UCSD-AML1 (cell line): ENCODE measurements at regions not wholly inside any gene's neighbourhood (a gene's known extent, or its start where the extent isn't known, plus 50 kb on each side); places are given as distances from the start of the nearest gene placed in this dataset.
"Not testable (repeated sequence)": the region's sequence is repeated elsewhere in the genome, so short reads cannot be mapped to it uniquely, and the experiment has no call there.

Source experiments
- DNase-seq: peaks from one replicate; lab custom pipeline; 2025; ENCODE audit not compliant: unreplicated experiment; lab: John Stamatoyannopoulos, UW

GRCh38 chr4:15333692-15334633 lies 93.9 kb upstream of the C1QTNF7 start:
- no peak for DNase-seq

DNA sequence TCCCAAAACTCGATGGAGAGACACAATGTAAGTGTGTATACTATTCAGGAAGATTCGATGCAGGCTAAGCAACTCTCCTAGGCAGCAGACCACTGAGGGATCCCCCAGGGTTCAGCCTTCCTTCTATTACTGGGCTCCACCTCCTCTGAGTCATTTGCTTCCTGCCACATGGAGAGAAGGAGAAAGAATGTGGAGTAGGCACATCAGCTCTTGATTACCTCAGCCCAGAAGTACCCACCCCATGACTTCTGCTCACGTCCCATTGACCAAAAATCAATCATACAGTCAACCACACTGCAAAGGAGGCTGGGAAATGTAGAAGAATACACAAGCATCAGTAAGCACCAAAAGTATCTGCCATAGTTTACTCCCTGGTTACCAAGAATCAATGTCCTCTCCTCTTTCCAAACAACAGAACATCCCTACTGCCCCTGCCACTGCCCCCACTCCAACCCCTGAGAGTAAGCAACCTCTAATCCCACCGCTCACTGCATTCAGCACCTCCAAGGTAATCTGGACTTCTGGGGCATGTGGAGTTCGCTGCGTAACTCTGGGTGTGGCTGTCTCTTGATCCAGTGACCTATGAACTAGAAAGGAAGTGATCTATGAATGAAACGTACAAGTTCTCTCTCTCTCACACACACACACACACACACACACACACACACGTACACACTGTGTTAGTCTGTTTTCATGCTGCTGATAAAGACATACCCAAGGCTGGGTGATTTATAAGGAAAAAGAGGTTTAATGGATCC lies 91.2 kb upstream of the C1QTNF7 start:
- no peak for DNase-seq

DNA sequence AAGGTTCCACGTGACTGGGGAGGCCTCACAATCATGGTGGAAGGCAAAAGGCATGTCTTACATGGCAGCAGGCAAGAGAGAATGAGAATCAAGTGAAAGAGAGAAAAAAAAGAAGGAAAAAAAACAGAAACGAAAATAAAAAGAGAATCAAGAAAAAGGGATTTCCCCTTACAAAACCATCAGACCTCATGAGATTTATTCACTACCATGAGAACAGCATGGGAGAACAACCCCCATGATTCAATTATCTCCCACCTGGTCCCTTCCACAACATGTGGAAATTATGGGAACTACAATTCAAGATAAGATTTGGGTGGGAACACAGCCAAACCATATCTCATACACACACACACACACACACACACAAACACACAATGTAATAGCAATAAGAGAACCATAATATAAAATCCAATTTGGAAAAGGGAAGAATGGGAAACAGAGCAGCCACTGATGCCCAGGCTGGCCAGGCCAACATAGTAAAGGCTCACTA lies 90.6 kb upstream of the C1QTNF7 start:
- DNase-seq = not testable (repeated sequence)

DNA sequence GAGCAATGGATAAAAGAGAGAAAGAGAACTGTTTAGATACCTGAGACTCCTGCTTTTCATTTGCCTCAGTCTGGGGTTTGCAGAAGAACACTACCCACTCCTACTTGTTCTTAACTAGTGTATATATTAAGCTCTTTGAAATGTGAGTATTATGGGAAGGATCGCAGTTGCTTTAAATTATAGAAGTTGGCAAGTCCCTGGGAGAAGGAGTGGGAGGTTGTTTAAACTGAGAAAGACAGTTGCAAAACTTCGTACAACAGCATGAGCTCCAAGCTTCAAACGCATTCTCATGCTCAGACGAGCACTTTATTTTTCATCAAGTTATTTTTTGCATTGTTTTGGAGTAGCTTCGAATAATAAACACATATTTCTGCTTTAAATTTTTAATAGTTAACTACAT lies 88.1 kb upstream of the C1QTNF7 start:
- DNase-seq = no peak

DNA sequence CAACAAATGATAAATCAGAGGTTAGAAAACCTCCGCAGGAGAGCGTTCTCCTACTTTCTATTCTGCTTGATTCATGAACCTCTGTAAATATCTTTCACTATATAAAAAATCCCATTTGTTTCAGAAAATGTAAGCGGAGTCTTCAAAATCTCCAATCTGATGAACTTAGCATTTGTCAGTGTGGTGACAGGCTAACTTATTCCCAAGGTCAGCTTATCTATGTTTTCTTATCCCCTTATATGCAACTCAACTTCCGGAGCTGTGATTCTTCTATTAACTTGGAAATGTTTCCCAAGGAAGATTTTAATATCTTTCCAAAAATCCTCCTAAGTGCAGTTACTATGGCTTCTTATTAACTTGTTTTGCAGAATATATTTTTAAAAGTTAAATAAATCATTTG lies 87.5 kb upstream of the C1QTNF7 start:
- DNase-seq = no peak

DNA sequence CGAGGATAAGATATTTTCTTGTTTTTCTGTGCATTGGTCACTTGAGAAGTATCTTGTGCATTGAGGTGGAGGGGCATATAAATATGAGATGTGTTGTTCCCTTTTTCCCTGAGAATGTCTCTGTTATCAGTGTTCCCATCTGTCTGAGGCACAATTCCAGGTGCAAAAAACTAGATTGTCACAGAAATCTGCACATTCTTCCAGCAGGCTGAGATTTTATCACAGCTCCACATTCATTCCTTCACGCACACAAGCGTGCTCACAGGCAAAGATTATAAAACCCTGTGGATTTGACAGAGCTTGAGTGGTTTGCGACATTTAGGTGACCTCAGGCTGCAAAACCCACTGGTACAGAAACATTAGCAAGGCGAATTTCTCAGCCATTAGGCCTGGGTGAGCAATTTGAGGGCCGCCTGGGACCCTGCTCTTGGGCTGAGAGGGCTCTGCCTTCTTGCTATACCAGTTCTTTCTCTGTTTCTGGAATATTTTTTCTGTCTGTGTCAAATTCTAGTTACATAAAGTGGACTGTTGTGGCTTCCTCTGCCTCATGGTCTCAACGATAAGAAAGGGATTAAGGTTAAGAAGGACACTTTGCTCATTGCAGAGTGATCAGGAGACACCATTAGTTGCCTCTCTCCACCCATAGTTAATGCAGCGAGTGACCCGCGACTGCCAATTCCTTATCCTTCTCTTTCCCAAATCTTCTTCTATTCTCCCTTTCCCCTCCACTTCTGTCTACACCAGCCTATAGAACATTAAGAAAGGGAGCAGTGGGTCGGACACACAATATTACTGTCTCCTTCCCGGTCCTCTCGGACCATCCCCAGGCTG lies 86.7 kb upstream of the C1QTNF7 start:
- DNase-seq = no peak

- no peak for DNase-seq
Observed at GRCh38 chr4:15341733-15342300, 86.0 kb upstream of the C1QTNF7 start.

GRCh38 chr4:15343000-15343399 lies 84.8 kb upstream of the C1QTNF7 start:
- no peak for DNase-seq

DNA sequence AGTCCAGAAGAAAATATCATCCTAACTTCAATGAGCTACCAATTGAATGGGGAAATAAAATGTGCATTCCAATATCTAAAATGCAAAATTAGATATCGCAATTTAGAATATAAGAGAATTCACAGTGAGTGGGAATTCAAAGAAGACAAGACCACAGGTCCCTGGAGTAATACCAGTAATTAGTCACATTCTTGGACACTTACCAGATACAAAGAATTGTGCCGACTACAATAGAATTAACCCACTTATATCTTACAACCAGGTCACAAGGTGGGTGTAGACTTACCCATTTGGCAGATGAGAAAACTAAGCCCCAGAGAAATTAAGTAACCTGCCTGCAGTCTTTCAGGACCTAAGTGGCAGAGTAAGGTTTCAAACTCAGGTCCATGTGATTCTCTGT lies 84.3 kb upstream of the C1QTNF7 start:
- no peak for DNase-seq

DNA sequence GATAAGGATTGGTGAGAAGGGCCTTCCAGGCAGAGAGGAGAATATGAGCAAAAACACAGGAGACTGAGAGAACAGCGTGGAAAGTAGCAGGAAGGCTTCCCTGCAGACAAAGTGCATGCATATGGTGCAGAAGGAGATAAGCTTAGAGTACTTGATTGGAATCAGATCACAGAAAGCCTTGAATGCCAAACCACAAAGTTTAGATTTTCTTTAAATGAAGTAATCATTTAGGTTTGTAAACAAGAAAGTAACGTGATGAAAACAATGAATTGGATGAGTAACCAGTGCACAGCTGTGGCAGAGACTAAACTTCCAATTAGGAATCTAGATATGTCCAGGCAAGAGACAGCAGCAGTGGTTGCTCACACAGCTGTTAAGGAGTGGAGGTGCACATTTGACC lies 83.8 kb upstream of the C1QTNF7 start:
- no peak for DNase-seq

DNA sequence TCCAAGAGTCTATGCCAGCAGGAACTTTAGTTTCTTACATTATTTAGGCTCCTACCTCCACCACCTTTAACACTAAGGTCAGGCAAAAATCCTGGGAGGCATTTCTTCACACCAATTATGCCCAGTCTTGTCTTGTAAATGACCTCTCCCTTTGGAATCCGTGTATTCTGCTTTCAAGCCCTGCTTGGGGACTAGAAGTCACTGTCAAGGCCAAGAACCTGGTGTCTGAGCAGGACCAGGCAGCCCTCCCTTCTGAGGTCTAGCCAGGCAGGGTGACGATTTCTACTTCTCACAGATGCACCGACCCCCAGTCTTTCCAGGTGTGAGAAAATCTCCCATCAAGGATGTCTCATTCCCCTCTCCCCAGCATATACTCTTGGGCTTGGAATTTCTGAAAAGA lies 82.7 kb upstream of the C1QTNF7 start:
- DNase-seq = no peak

GRCh38 chr4:15348236-15348635 lies 79.6 kb upstream of the C1QTNF7 start:
- DNase-seq = no peak

DNA sequence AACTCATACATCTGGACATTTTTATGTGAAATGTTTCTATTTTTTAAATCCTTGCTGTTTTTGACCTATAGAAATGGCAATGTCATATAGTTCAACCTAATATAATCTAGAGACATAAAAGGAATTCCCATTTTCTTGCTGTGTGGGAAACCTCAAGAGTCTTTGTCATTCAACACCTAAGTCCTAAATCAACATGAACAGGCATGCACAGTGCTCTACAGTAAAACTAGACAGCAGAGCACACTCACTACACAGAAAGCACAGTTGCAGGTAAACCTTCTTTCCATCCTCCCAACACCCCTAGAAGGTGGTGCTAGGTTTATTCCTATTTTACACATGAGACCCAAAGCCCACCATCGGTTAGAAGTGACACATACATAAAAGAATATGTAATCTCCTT lies 79.1 kb upstream of the C1QTNF7 start:
- no peak for DNase-seq

DNA sequence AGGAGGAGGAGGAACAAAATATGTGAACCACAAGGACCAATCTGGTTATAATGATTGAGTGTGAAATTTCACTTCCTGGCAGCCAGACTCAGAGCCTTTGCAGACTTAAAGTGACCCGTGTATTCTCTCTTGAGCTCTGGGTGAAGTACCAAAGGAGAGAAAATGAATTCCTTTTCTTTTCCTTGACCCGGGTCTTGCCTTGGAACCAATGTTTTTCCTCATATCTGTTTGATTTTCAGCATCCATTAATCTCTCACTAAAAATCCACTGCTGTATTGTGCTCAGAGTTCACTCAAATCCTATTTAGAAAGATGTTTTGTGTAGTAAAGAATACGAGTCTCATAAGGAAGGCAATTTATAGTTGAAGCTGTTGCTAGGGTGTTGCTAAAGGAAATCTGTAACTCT lies 78.3 kb upstream of the C1QTNF7 start:
- no peak for DNase-seq

GRCh38 chr4:15349965-15350364 lies 77.9 kb upstream of the C1QTNF7 start:
- no peak for DNase-seq

- no peak for DNase-seq
Observed at GRCh38 chr4:15352524-15352923, 75.3 kb upstream of the C1QTNF7 start.

DNA sequence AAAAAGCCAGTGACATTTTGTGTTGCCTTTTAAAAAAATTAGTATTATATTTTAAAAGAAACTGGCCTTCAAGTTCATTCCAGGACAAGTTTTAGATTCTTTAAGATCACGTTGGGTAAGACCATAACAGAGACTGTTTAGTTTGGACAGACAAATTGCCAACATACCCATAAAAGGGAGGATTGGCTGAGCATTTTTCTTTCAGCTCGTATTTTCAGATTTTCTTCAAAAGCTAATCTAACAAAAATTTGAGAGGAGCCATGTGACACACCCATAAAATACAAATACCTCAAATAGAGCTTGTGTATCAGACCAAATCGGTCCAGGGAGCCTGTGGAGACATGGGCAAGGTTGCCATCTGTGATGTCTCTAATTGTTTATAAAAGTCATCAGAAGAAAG lies 74.6 kb upstream of the C1QTNF7 start:
- no peak for DNase-seq

DNA sequence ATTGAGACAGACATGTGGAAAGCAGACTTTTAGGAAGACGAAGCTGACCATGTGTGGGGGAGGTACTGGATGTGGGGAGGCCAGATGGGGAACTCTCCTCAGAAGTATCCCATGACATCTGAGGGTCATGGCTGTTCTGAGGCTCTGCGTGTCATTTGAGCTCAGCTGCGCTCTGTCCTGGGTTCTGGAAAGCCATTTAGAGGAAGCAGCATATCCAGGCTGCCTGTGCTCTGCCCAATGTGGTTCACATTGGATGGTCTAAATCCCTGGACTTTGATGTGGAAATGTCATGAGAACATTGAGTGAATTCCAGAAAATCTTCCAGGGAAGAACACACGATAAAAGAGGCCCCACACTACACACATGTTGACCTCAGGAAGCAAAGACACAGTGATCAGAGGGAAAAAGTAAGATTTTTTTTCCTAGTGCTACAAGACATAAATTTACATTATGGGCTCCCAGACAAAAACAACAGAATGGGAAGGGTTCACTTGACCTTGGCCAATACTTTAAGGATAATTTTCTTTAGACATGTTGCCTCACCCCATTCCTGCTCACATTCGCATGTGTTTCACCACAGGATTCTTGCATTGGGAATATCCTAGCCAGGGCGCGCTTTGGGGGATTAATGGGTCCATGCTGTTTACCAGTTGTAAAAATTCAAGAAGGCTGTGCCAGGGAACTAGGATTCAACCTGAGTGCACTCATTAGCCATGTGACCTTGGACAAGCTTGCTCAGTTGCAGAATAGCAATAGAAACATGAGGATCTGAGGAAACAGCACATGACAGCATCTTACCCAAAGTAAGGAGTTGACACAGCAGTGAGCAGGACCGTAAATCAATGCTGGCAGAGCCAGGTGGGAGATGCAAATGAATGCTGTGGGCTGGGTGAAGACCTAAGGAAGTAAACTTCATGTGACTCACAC lies 73.2 kb upstream of the C1QTNF7 start:
- DNase-seq = no peak

GRCh38 chr4:15361529-15361928 lies 66.3 kb upstream of the C1QTNF7 start:
- DNase-seq = no peak

- DNase-seq = no peak
Observed at GRCh38 chr4:15362541-15362940, 65.3 kb upstream of the C1QTNF7 start.
